ENCODE measurements at regions not wholly inside any gene's neighbourhood (a gene's known extent, or its start where the extent isn't known, plus 50 kb on each side); places are given as distances from the start of the nearest gene placed in this dataset.
"Not testable (repeated sequence)": the region's sequence is repeated elsewhere in the genome, so short reads cannot be mapped to it uniquely, and the experiment has no call there.

GRCh38 chr12:76971216-76971879 lies 92.5 kb upstream of the CSRP2 start:
- not testable (repeated sequence) for ATAC-seq

GRCh38 chr12:76967181-76967885 lies 88.5 kb upstream of the CSRP2 start:
- no peak for ATAC-seq
- TF ChIP-seq ZNF70 (CRISPR knock-in tag; IDR thresholded peaks at IDR 0.05) (no peak), PPARA (CRISPR knock-in tag; IDR thresholded peaks at IDR 0.05; ENCODE audit: borderline replicate concordance) (no peak), BACH2 (CRISPR knock-in tag; IDR thresholded peaks at IDR 0.05; ENCODE audit: borderline replicate concordance) (no peak), GLIS3 (CRISPR knock-in tag; IDR thresholded peaks at IDR 0.05) (no peak), ESRRG (CRISPR knock-in tag; IDR thresholded peaks at IDR 0.05) (no peak), RARB (CRISPR knock-in tag; IDR thresholded peaks at IDR 0.05) (no peak), ZNF8 (CRISPR knock-in tag; IDR thresholded peaks at IDR 0.05) (no peak), TCF4 (CRISPR knock-in tag; IDR thresholded peaks at IDR 0.05; ENCODE audit: borderline replicate concordance) (no peak), ISL1 (CRISPR knock-in tag; IDR thresholded peaks at IDR 0.05) (no peak), SNAI2 (CRISPR knock-in tag; IDR thresholded peaks at IDR 0.05) (no peak), POU6F1 (CRISPR knock-in tag; IDR thresholded peaks at IDR 0.05; ENCODE audit: borderline replicate concordance, low read depth) (no peak), ZFP3 (CRISPR knock-in tag; IDR thresholded peaks at IDR 0.05) (no peak), ZNF565 (CRISPR knock-in tag; conservative IDR thresholded peaks at IDR 0.05; ENCODE audit: low read depth) (no peak), TSHZ2 (CRISPR knock-in tag; IDR thresholded peaks at IDR 0.05) (no peak), ZFP30 (CRISPR knock-in tag; IDR thresholded peaks at IDR 0.05) (no peak), OSR1 (CRISPR knock-in tag; IDR thresholded peaks at IDR 0.05) (no peak), ZC3H10 (CRISPR knock-in tag; IDR thresholded peaks at IDR 0.05) (no peak)

- TF ChIP-seq ESRRG (CRISPR knock-in tag; IDR thresholded peaks at IDR 0.05) (no peak), CSRNP3 (CRISPR knock-in tag; IDR thresholded peaks at IDR 0.05) (no peak), BACH2 (CRISPR knock-in tag; IDR thresholded peaks at IDR 0.05; ENCODE audit: borderline replicate concordance) (no peak), ISL1 (CRISPR knock-in tag; IDR thresholded peaks at IDR 0.05) (no peak), ZNF70 (CRISPR knock-in tag; IDR thresholded peaks at IDR 0.05) (no peak), POU6F1 (CRISPR knock-in tag; IDR thresholded peaks at IDR 0.05; ENCODE audit: borderline replicate concordance, low read depth) (no peak), CREB5 (CRISPR knock-in tag; IDR thresholded peaks at IDR 0.05; ENCODE audit: low read depth) (no peak), RARB (CRISPR knock-in tag; IDR thresholded peaks at IDR 0.05) (no peak), ZC3H10 (CRISPR knock-in tag; IDR thresholded peaks at IDR 0.05) (no peak), ZFP30 (CRISPR knock-in tag; IDR thresholded peaks at IDR 0.05) (no peak), PATZ1 (CRISPR knock-in tag; IDR thresholded peaks at IDR 0.05; ENCODE audit: borderline replicate concordance) (no peak), CSDC2 (CRISPR knock-in tag; IDR thresholded peaks at IDR 0.05) (no peak)
- no peak for ATAC-seq
Measured at GRCh38 chr12:76964784-76965571, 86.2 kb upstream of the CSRP2 start.
